Kidney (tissue), 13 donors: ENCODE measurements at regions not wholly inside any gene's neighbourhood (a gene's known extent, or its start where the extent isn't known, plus 50 kb on each side); places are given as distances from the start of the nearest gene placed in this dataset.

ENCODE experiments used
- DNase-seq, 5 donors: peaks; one replicate each; pipeline ENCODE4 v3.0.0-alpha.2; 2013 to 2020
- FAIRE-seq: peaks from 2 replicates; lab custom pipeline; 2012; peaks lifted over from hg19 to GRCh38; lab: Jason Lieb, UNC
- H3K27ac ChIP-seq, 2 donors: one replicate each; pipeline ENCODE4 v1.7.0; 2013; ENCODE audit warnings: low read depth in 2 of 2, low read length in 2 of 2, inconsistent platforms in 1 of 2
- H3K27me3 ChIP-seq: one replicate; pipeline ENCODE4 v1.7.1; 2013; ENCODE audit warnings: low read length, inconsistent platforms; ENCODE audit not compliant: control insufficient read depth, insufficient read depth
- H3K36me3 ChIP-seq, 3 donors: one replicate each; pipeline versions ENCODE4 v1.7.0 to v1.7.1; 2013; ENCODE audit warnings: low read length in 3 of 3, control low read depth in 1 of 3, inconsistent platforms in 1 of 3; ENCODE audit not compliant: insufficient read depth in 3 of 3, control insufficient read depth in 2 of 3
- H3K4me1 ChIP-seq, 3 donors: one replicate each; pipeline versions ENCODE4 v1.7.0 to v1.7.1; 2013; ENCODE audit warnings: low read length in 3 of 3, inconsistent platforms in 1 of 3, low read depth in 1 of 3; ENCODE audit not compliant: control insufficient read depth in 2 of 3, insufficient read depth in 2 of 3
- H3K4me3 ChIP-seq, 3 donors: one replicate each; pipeline versions ENCODE4 v1.7.0 to v1.8.1; 2013; ENCODE audit warnings: low read length in 3 of 3, control low read depth in 1 of 3, inconsistent platforms in 1 of 3
- H3K9ac ChIP-seq, 3 donors: one replicate each; pipeline versions ENCODE4 v1.7.0 to v1.7.1; 2013; ENCODE audit warnings: low read length in 3 of 3, control low read depth in 1 of 3, inconsistent platforms in 1 of 3
- H3K9me3 ChIP-seq, 3 donors: one replicate each; pipeline versions ENCODE4 v1.7.0 to v1.7.1; 2013; ENCODE audit warnings: low read length in 3 of 3, control low read depth in 1 of 3, inconsistent platforms in 1 of 3; ENCODE audit not compliant: control insufficient read depth in 2 of 3, insufficient read depth in 1 of 3
- CTCF ChIP-seq: IDR thresholded peaks from 3 replicates; pipeline ENCODE4 v1.5.1; 2012; ENCODE audit warnings: mild to moderate bottlenecking, moderate library complexity, borderline replicate concordance; ENCODE audit not compliant: insufficient read depth; ENCODE audit errors: extremely low read depth
- intact Hi-C: fragments of 100-400 bp; cut with DNase I; formaldehyde crosslinking; loops from one replicate; pipeline ENCODE4 v1.11.1; 2022
- donor health status: control.
- donor health status: control.
- donor health status: control.
- donor health status: control.
- donor health status: control.
- donor health status: DM: yes; HTN: yes; CAD: no.
- donor health status: Normal renal cell carcinoma (clear cell type).

GRCh38 chr18:51668101-51668500, 470.6 kb upstream of the MEX3C start:
- Histone ChIP-seq H3K27ac (no peak overlapping the region), H3K36me3 (no peaks in the 10 kb centered on the region), H3K9me3 (no peaks in the 10 kb centered on the region), H3K4me1 (no peaks in the 10 kb centered on the region), H3K9ac (no peak overlapping the region), H3K4me3 (no peak overlapping the region), H3K27me3 (no peaks in the 10 kb centered on the region)
- FAIRE-seq (no peak), DNase-seq (peak in 4 of 5 donors; percentile 74 to 82 (median 76))
- TF ChIP-seq CTCF: peak; percentile 84
- intact Hi-C loops: no loop called here

- H3K36me3 ChIP-seq: no peaks in the 10 kb centered on the region
- no peaks in the 10 kb centered on the region for H3K9me3 ChIP-seq
- intact Hi-C loops: no loop called here
- no peak overlapping the region for H3K27ac ChIP-seq
- no peak overlapping the region for H3K4me3 ChIP-seq
- peak in 2 of 5 donors; percentile 12 to 21 for DNase-seq
- no peak for TF ChIP-seq CTCF
- H3K9ac ChIP-seq: no peak overlapping the region
- no peak for FAIRE-seq
- no peaks in the 10 kb centered on the region for H3K4me1 ChIP-seq
- no peaks in the 10 kb centered on the region for H3K27me3 ChIP-seq
Observed at GRCh38 chr18:51668607-51669006, 471.1 kb upstream of the MEX3C start.

DNA sequence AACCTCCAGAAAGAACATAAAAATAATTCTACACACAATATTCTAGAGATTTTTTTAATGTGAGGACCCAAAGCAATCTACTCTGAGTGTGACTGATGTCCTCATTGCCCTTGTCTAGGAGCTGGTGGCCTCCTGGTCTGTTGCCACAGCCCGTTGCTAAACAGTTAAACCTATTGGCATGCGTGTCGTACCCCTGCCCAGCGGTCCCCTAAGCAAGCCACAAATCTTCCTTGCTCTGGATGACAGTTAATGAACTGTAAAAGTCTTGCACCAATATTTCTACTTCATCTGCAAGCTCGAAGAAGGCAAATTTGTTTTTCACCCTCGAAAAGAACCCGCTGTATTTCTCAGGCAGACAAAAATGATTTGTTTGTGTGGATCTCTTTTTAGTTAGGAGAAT, 489.1 kb upstream of the MEX3C start:
- FAIRE-seq: no peak

More for the DNA sequence above, 489.1 kb upstream of the MEX3C start:
- DNase-seq: peak in 3 of 5 donors; percentile 57 to 76 (median 68)
- intact Hi-C loops: no loop called here
- H3K4me1 ChIP-seq: no peaks in the 10 kb centered on the region
- peaks cover 0 to 3% (median 0%) of the 10 kb centered on the region in 3 donors for H3K9me3 ChIP-seq
- no peak overlapping the region for H3K4me3 ChIP-seq
- no peaks in the 10 kb centered on the region for H3K36me3 ChIP-seq
- no peak overlapping the region for H3K27ac ChIP-seq
- H3K9ac ChIP-seq: no peak overlapping the region
- no peaks in the 10 kb centered on the region for H3K27me3 ChIP-seq
- TF ChIP-seq CTCF: no peak
